Skin of body (tissue), 1 donor: ENCODE measurements at regions not wholly inside any gene's neighbourhood (a gene's known extent, or its start where the extent isn't known, plus 50 kb on each side); places are given as distances from the start of the nearest gene placed in this dataset.
A peak's percentile ranks its signal among the peaks of the same experiment; 100 is the strongest.

ENCODE experiments used
- DNase-seq: peaks from one replicate; lab custom pipeline; 2025; lab: John Stamatoyannopoulos, UW

- DNase-seq, result no peak
These were observed 147.4 kb downstream of the ACTBL2 start for GRCh38 chr5:57335092-57335660.

DNA sequence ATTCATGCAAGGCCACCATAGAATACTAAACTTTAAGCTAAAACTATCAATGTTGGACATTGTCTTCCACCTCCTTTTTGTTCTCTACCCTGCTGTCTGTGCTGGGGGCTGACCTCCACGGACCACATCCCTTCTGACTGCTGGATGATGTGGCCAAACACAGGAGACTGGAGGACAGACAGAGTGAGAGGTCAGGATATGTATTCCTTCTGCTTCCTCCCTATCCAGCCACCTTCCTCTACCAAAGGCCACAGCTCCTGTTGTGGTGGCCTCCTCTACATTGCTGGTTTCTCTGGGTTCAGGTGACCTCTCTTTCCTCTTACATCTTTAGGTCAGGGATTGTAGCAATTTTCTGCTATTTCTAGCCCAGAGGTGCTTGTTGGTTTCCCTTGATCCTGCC is 148.1 kb downstream of the ACTBL2 start:
- no peak for DNase-seq

DNA sequence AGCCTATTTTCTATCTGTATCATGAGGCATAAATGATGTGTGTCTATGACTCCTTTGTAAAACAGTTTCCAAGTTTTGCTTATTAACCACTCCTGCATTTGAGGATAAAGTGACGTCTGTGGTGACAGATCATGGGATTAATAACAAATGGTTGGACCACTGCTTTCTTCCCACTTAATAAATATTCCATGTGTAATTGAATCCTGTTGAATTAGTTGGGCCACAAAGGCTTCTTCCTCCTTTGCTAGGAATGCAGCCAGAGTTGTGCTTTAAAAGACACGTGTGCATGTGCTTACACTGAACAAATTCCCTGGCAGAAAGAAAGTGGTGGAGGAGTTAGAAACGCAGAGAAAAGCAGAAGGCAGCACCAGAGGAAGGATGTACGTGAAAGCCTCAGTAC is 150.2 kb downstream of the ACTBL2 start:
- peak; percentile 78 for DNase-seq

DNA sequence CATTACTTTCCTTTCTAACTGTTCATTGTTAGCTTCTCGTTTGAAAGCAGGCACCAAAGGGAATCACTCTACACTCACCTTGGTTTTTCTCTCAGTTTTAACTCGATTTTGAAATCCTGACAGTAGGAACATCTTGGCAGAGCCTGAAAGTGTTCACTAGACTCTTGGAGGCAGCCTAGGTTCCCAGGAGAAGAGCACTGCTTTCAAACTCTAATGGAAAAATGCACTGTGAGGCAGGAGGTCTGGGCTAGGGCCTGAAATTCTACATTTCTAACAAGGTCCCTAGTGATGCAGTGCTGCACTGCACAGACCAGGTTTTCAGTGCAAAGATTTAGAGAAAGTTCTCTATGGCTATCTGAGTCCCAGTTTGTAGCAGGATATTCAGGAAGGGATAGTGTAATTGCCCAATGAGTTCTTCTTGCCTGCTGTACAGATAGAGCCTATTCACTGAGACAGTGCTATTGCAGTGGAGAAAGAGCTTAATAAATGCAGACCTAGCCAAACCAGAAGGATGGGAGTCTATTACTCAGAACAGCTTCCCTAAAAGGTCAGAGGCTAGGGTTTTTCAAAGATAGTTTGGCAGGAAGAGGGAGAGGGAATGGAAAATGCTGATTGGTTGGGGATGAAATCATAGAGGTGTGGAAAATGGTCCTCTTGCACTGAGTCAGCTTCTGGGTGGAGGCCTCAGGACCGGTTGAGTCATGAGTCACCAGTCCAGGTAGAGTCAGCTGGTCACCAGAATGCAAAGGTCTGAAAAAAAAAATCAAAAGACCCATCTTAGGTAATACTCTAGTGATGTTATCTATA is 153.9 kb downstream of the GPBP1 start:
- DNase-seq, result no peak

GRCh38 chr5:57325678-57326397 is 152.0 kb downstream of the GPBP1 start:
- no peak for DNase-seq

DNA sequence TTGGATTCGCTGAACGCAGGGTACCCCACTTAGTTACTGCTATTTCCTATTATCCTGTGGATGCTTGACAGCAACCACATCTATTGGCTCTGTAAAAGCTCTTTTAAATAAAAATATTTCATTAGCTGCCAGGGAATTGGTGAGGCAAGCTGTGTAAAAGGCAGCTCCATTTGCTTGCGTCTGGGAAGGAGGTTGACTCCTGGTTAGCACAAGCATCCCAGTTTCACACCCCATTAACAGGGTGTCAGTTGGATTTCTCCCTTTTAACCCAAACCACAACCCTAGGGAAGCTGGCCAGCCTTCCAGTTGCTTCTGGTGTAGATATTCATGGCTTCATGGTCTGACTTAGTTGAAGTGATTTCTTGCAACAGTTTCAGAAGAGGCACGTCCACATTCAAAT is 151.0 kb downstream of the GPBP1 start:
- no peak for DNase-seq

DNA sequence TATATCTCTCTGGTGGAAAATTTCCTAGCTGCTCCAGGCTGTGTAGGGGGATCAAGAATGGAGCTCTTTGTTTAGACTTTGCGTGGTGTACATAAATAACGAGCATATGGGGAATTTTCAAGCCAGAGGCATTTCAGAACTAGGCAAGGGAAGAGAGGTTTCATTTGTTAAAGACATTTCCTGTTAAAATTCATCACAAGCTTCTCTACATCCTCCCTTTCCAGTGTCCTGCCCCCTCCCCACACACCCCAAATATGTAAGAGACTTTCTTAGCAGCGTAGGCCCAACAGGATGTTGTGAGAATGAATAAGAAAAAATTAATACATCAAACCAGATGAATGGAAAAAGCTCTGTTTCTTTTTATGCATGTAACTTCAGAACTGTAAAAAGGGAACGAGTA is 150.3 kb downstream of the GPBP1 start:
- DNase-seq, result peak; percentile 93

- no peak for DNase-seq
These were observed 146.7 kb downstream of the GPBP1 start for GRCh38 chr5:57320582-57320981.

DNA sequence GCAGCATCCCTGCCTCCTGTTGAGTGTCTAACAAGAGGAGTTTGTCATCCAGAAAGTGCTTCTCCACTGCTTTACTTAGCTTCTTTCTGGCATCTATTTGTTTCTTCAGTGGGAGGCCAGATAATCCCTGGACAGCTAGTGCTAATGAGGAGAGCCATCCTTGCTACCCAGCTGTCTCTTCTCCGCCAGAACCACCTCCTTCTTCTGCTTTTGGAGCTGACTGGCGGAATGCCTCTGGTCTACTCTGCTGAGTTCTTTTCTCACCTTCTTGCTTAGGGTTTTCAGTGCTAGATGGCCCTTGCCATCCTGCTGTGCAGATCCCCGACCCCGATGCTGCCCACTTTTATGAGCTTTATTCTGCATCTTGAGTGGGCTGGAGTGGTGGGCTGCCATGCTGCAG is 145.8 kb downstream of the GPBP1 start:
- no peak for DNase-seq

GRCh38 chr5:57318251-57318650 is 144.4 kb downstream of the GPBP1 start:
- DNase-seq, result no peak

GRCh38 chr5:57317341-57317740 is 143.5 kb downstream of the GPBP1 start:
- DNase-seq, result no peak

DNA sequence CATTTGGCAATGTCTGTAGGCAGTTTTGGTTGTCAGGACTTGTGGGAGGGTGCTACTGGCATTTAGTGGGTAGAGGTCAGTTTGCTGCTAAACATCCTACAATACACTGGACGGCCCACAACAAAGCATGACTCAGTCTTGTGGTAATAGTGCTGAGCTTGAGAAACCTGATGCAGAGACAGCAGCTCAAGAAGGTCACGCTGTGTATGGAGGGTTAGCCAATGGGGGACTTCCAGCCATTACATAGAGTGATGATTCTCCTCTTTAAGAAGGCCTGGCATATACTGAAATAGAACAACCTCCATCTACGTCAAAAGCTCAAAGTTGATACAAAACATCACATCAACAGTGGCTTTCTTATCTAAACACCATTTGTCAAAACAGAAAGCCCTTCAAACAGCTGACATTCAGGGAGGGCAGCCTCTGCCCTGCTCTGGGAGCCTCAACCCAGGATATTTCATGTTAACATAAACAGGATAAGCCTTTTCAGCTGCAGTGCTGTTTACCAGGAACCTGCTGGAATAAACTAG is 143.0 kb downstream of the GPBP1 start:
- DNase-seq, result no peak

- DNase-seq, result no peak
These were observed 142.1 kb downstream of the GPBP1 start for GRCh38 chr5:57315941-57316340.
